B cell (primary cell): ENCODE measurements at regions not wholly inside any gene's neighbourhood (a gene's known extent, or its start where the extent isn't known, plus 50 kb on each side); places are given as distances from the start of the nearest gene placed in this dataset.

Experiments
- EZH2 ChIP-seq: IDR thresholded peaks from 2 replicates; pipeline ENCODE4 v1.6.1; 2012; ENCODE audit warnings: borderline replicate concordance, low read depth, mild to moderate bottlenecking, moderate library complexity, low read length; ENCODE audit not compliant: insufficient read depth, poor library complexity, severe bottlenecking
- TF ChIP-seq, protein P1 (sequence below): fragments of 200-600 bp; IDR thresholded peaks from one replicate; pipeline ENCODE4 v1.8.0; 2022; ENCODE audit warnings: antibody characterized with exemption, mild to moderate bottlenecking

DNA sequence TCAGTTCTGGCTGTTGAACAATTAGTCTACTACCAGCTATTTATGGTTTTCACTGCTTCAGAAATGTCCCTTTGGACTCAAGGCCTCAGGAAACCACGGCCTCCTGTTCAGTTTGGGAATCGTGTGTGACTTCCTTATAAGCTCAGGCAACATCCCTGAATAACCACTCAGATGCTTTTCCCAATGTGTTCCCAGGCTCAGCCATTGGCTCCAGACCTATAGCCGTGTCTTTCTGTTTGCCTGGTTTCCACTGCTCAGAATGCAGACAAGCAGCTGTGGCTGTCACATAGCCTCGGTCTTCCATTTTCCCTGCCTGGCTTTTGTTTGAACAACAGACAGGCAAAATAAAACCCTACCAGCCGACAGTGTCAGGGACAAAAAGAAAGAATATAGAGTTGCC is 63.2 kb upstream of the ATP2B2 start:
- TF ChIP-seq, protein P1, sequence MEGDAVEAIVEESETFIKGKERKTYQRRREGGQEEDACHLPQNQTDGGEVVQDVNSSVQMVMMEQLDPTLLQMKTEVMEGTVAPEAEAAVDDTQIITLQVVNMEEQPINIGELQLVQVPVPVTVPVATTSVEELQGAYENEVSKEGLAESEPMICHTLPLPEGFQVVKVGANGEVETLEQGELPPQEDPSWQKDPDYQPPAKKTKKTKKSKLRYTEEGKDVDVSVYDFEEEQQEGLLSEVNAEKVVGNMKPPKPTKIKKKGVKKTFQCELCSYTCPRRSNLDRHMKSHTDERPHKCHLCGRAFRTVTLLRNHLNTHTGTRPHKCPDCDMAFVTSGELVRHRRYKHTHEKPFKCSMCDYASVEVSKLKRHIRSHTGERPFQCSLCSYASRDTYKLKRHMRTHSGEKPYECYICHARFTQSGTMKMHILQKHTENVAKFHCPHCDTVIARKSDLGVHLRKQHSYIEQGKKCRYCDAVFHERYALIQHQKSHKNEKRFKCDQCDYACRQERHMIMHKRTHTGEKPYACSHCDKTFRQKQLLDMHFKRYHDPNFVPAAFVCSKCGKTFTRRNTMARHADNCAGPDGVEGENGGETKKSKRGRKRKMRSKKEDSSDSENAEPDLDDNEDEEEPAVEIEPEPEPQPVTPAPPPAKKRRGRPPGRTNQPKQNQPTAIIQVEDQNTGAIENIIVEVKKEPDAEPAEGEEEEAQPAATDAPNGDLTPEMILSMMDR = no peak
- no peak for TF ChIP-seq EZH2
